Activated T-helper 1 cell treated with anti-CD3 and anti-CD28 coated beads, Interleukin-12 subunit alpha, Interleukin-12 subunit beta, Interleukin-2, Interleukin-4 antibody, amounts not matched to agents 30 ng/mL and 10 ng/mL and 1 ng/mL, durations not matched to agents 14 hours and 24 hours and 36 hours (primary cell): ENCODE measurements at regions not wholly inside any gene's neighbourhood (a gene's known extent, or its start where the extent isn't known, plus 50 kb on each side); places are given as distances from the start of the nearest gene placed in this dataset.

Source experiments
- DNase-seq: peaks from one replicate; pipeline ENCODE4 v3.0.0; 2021; ENCODE audit warnings: low spot score
- H3K27ac Mint-ChIP-seq: one replicate; pipeline ENCODE4 v1.8.0; 2021; ENCODE audit warnings: mild to moderate bottlenecking, mixed read lengths
- H3K27me3 Mint-ChIP-seq: one replicate; pipeline ENCODE4 v1.8.0; 2022; ENCODE audit warnings: mild to moderate bottlenecking, moderate library complexity, mixed read lengths; ENCODE audit not compliant: insufficient read depth
- H3K36me3 Mint-ChIP-seq: one replicate; pipeline ENCODE4 v1.8.0; 2021; ENCODE audit warnings: low read depth, mixed read lengths
- H3K4me1 Mint-ChIP-seq: one replicate; pipeline ENCODE4 v1.8.0; 2021; ENCODE audit warnings: low read depth, mixed read lengths
- H3K4me3 Mint-ChIP-seq: one replicate; pipeline ENCODE4 v1.8.0; 2021; ENCODE audit warnings: mild to moderate bottlenecking, moderate library complexity, mixed read lengths
- H3K9me3 Mint-ChIP-seq: one replicate; pipeline ENCODE4 v1.8.0; 2021; ENCODE audit warnings: mixed read lengths
- intact Hi-C: fragments of 100-400 bp; cut with micrococcal nuclease; formaldehyde crosslinking; loops from one replicate; pipeline ENCODE4 v1.15.1; 2024

- no peaks in the 10 kb centered on the region for H3K4me1 Mint-ChIP-seq
- no peaks in the 10 kb centered on the region for H3K27me3 Mint-ChIP-seq
- intact Hi-C loops: no loop called here
- H3K27ac Mint-ChIP-seq: no peak overlapping the region
- H3K36me3 Mint-ChIP-seq: no peaks in the 10 kb centered on the region
- H3K4me3 Mint-ChIP-seq: no peak overlapping the region
- no peak for DNase-seq
- H3K9me3 Mint-ChIP-seq: peaks cover 5% of the 10 kb centered on the region
These were observed 473.7 kb downstream of the TBC1D22A start for GRCh38 chr22:47236161-47236560.

- no peak overlapping the region for H3K4me3 Mint-ChIP-seq
- H3K36me3 Mint-ChIP-seq: no peaks in the 10 kb centered on the region
- no peak for DNase-seq
- no peak overlapping the region for H3K27ac Mint-ChIP-seq
- peaks cover 5% of the 10 kb centered on the region for H3K9me3 Mint-ChIP-seq
- H3K4me1 Mint-ChIP-seq: no peaks in the 10 kb centered on the region
- peaks cover 1% of the 10 kb centered on the region for H3K27me3 Mint-ChIP-seq
- intact Hi-C loops: no loop called here
These were observed 471.1 kb downstream of the TBC1D22A start for GRCh38 chr22:47233316-47234243.

GRCh38 chr22:47232753-47233152, 470.3 kb downstream of the TBC1D22A start:
- H3K36me3 Mint-ChIP-seq: no peaks in the 10 kb centered on the region
- no peak for DNase-seq
- no peak overlapping the region for H3K4me3 Mint-ChIP-seq
- peaks cover 1% of the 10 kb centered on the region for H3K27me3 Mint-ChIP-seq
- H3K9me3 Mint-ChIP-seq: peaks cover 5% of the 10 kb centered on the region
- no peaks in the 10 kb centered on the region for H3K4me1 Mint-ChIP-seq
- intact Hi-C loops: no loop called here
- no peak overlapping the region for H3K27ac Mint-ChIP-seq

DNA sequence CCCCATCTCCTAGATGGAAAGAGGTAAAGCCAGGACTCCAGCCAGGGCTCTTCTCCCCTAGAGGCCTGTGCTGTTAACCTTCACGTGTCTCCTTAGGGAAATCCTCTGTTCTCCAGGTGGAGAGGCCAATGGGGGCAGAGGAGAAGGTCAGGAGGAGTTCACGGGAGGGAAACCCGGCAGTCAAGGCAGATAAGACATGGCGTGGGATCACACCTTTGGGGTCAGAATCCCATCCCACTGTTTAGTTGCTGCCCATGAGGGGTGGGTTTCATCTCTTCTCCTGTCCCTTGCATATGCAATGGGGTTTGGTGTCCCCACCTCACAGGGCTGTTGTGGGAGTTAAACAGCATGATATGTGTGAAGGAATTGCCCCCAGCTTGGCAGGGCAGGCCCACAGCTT, 469.7 kb downstream of the TBC1D22A start:
- intact Hi-C loops: no loop called here
- H3K9me3 Mint-ChIP-seq: peaks cover 5% of the 10 kb centered on the region
- no peak overlapping the region for H3K4me3 Mint-ChIP-seq
- peaks cover 1% of the 10 kb centered on the region for H3K27me3 Mint-ChIP-seq
- H3K4me1 Mint-ChIP-seq: no peaks in the 10 kb centered on the region
- DNase-seq: no peak
- H3K27ac Mint-ChIP-seq: no peak overlapping the region
- no peaks in the 10 kb centered on the region for H3K36me3 Mint-ChIP-seq

DNA sequence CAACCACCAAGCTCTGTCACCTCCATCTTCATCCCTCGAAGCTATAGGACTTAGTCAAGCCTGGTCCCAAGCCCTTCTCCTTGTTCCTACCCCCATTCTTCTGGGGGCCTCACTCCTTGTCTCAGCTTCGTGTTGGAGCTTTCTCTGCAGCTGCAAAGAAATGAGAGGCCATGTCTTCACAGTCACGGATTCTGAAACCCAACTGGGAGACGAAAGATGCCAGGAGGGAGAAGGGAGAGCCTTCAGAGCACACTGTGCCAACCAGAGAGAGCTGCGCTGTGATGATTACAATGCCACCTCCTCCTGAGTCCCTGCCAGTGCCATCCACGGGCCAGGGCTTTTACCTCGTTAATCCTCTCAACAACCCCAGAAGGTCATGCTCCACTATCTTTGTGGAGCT, 469.3 kb downstream of the TBC1D22A start:
- Mint-ChIP-seq H3K4me3 (no peak overlapping the region), H3K27ac (no peak overlapping the region), H3K27me3 (peaks cover 2% of the 10 kb centered on the region), H3K9me3 (peaks cover 5% of the 10 kb centered on the region), H3K36me3 (no peaks in the 10 kb centered on the region), H3K4me1 (no peaks in the 10 kb centered on the region)
- intact Hi-C loops: no loop called here
- DNase-seq: no peak

- Mint-ChIP-seq H3K27me3 (peaks cover 4% of the 10 kb centered on the region), H3K4me1 (no peaks in the 10 kb centered on the region), H3K9me3 (peaks cover 5% of the 10 kb centered on the region), H3K36me3 (no peaks in the 10 kb centered on the region), H3K27ac (no peak overlapping the region), H3K4me3 (no peak overlapping the region)
- intact Hi-C loops: no loop called here
- DNase-seq: no peak
These were observed 468.3 kb downstream of the TBC1D22A start for GRCh38 chr22:47230741-47231140.

GRCh38 chr22:47230251-47230650, 467.8 kb downstream of the TBC1D22A start:
- DNase-seq: no peak
- Mint-ChIP-seq H3K27me3 (peaks cover 4% of the 10 kb centered on the region), H3K36me3 (no peaks in the 10 kb centered on the region), H3K4me3 (no peak overlapping the region), H3K9me3 (peaks cover 5% of the 10 kb centered on the region), H3K27ac (no peak overlapping the region), H3K4me1 (no peaks in the 10 kb centered on the region)
- intact Hi-C loops: no loop called here

DNA sequence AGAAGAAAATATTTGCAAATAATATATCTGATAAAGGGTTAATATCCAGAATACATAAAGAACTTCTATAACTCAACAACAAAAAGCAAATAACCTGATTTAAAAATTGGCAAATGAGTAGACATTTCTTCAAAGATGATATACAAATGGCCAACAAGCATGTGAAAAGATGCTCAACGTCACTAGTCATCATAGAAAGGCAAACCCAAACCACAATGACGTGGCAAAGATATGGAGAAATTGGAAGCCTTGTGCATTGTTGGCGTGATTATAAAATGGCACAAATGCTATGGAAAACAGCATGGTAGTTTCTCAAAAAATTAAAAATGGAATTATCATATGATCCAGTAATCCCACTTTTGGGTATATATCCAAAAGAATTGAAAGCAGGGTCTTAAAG, 466.3 kb downstream of the TBC1D22A start:
- H3K4me1 Mint-ChIP-seq: no peaks in the 10 kb centered on the region
- H3K36me3 Mint-ChIP-seq: no peaks in the 10 kb centered on the region
- no peak overlapping the region for H3K27ac Mint-ChIP-seq
- peaks cover 4% of the 10 kb centered on the region for H3K27me3 Mint-ChIP-seq
- DNase-seq: no peak
- intact Hi-C loops: no loop called here
- no peak overlapping the region for H3K4me3 Mint-ChIP-seq
- peaks cover 5% of the 10 kb centered on the region for H3K9me3 Mint-ChIP-seq

DNA sequence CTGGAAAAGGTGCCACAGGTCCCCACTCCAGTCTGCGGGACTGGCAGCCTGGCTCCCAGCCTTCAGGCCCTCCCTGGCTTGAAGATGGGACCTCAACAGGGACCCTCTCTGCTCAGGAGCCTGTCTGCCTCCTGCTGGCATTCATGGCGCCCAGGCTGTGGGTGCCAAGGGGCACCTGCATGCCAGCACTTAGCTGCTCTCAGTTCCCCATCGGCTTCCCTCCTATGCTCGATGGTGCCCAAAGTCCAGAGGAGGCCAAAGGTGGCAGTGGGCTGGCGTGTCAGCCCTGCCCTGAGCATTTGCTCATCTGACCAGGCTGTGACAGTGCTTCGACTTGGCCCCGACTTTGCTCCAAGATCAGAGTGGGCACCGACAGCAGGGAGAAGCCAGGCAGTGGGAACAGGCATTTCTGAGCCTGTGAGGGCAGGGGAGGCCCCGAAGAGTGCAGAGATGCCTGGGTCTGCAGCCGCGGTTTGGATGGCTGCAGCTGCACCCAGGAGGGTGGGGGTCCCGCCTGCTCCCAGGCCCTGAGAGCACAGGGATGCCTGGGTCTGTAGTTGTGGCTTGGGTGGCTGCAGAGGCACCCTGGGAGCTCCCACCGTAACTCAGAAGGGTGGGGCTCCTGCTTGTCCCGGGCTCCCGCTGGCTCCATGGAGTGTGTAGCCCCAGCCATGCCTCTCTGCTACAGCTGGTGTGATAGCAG, 463.6 kb downstream of the TBC1D22A start:
- Mint-ChIP-seq H3K9me3 (peaks cover under 1% of the 10 kb centered on the region), H3K27me3 (peaks cover 4% of the 10 kb centered on the region), H3K27ac (no peak overlapping the region), H3K36me3 (no peaks in the 10 kb centered on the region), H3K4me3 (no peak overlapping the region), H3K4me1 (no peaks in the 10 kb centered on the region)
- intact Hi-C loops: no loop called here
- DNase-seq: no peak

GRCh38 chr22:47225080-47225930, 462.9 kb downstream of the TBC1D22A start:
- Mint-ChIP-seq H3K36me3 (no peaks in the 10 kb centered on the region), H3K4me1 (no peaks in the 10 kb centered on the region), H3K9me3 (peaks cover 8% of the 10 kb centered on the region), H3K27ac (no peak overlapping the region), H3K27me3 (peaks cover 4% of the 10 kb centered on the region), H3K4me3 (no peak overlapping the region)
- DNase-seq: no peak
- intact Hi-C loops: no loop called here
